H9 (cell line): ENCODE measurements at regions not wholly inside any gene's neighbourhood (a gene's known extent, or its start where the extent isn't known, plus 50 kb on each side); places are given as distances from the start of the nearest gene placed in this dataset.

Experiments used
- DNase-seq: peaks from one replicate; pipeline ENCODE4 v3.0.0-alpha.2; 2017
- H2AFZ ChIP-seq: one replicate; pipeline ENCODE4 v1.6.1; 2013; ENCODE audit warnings: mild to moderate bottlenecking, low read length, control low read depth, moderate library complexity
- H2AK5ac ChIP-seq: 2 replicates; pipeline ENCODE4 v1.6.1; 2013; ENCODE audit warnings: low read length, control low read depth, mixed read lengths; ENCODE audit not compliant: insufficient read length
- H2BK120ac ChIP-seq: one replicate; pipeline ENCODE4 v1.6.1; 2013; ENCODE audit warnings: low read depth, mild to moderate bottlenecking, low read length, control low read depth, inconsistent platforms; ENCODE audit not compliant: poor library complexity, severe bottlenecking
- H2BK12ac ChIP-seq: 2 replicates; pipeline ENCODE4 v1.6.1; 2013; ENCODE audit warnings: low read length, control low read depth, mixed read lengths, low read depth; ENCODE audit not compliant: insufficient read length
- H2BK15ac ChIP-seq: 2 replicates; pipeline ENCODE4 v1.6.1; 2013; ENCODE audit warnings: low read depth, low read length, control low read depth
- H2BK20ac ChIP-seq: one replicate; pipeline ENCODE4 v1.6.1; 2013; ENCODE audit warnings: low read depth, mild to moderate bottlenecking, low read length, control low read depth, inconsistent platforms; ENCODE audit not compliant: poor library complexity, severe bottlenecking
- H2BK5ac ChIP-seq: 2 replicates; pipeline ENCODE4 v1.6.1; 2013; ENCODE audit warnings: low read length, control low read depth, mixed read lengths; ENCODE audit not compliant: insufficient read length
- H3K14ac ChIP-seq: 2 replicates; pipeline ENCODE4 v1.6.1; 2013; ENCODE audit warnings: low read length, control low read depth; ENCODE audit not compliant: insufficient read depth
- H3K18ac ChIP-seq: 2 replicates; pipeline ENCODE4 v1.6.1; 2013; ENCODE audit warnings: low read depth, mild to moderate bottlenecking, mixed read lengths, low read length, control low read depth; ENCODE audit not compliant: insufficient read length
- H3K23ac ChIP-seq: 2 replicates; pipeline ENCODE4 v1.6.1; 2013; ENCODE audit warnings: low read length, control low read depth, mixed read lengths, low read depth; ENCODE audit not compliant: insufficient read length
- H3K23me2 ChIP-seq: 2 replicates; pipeline ENCODE4 v1.6.1; 2013; ENCODE audit warnings: low read depth, mild to moderate bottlenecking, mixed read lengths, low read length, control low read depth; ENCODE audit not compliant: insufficient read length, poor library complexity, severe bottlenecking
- H3K27ac ChIP-seq: 2 replicates; pipeline ENCODE4 v1.5.1; 2013; ENCODE audit warnings: low read length, control low read depth, mixed read lengths, low read depth; ENCODE audit not compliant: insufficient read length
- H3K27me3 ChIP-seq: 2 replicates; pipeline ENCODE4 v1.6.1; 2013; ENCODE audit warnings: low read length, control low read depth, inconsistent platforms; ENCODE audit not compliant: insufficient read depth
- H3K4ac ChIP-seq: 2 replicates; pipeline ENCODE4 v1.6.1; 2013; ENCODE audit warnings: low read depth, mild to moderate bottlenecking, control low read depth, inconsistent platforms, low read length, moderate library complexity
- H3K4me1 ChIP-seq: 2 replicates; pipeline ENCODE4 v1.6.1; 2013; ENCODE audit warnings: low read length, control low read depth, inconsistent platforms; ENCODE audit not compliant: insufficient read depth
- H3K4me2 ChIP-seq: 2 replicates; pipeline ENCODE4 v1.6.1; 2013; ENCODE audit warnings: low read length, control low read depth, mixed read lengths; ENCODE audit not compliant: insufficient read length, insufficient read depth
- H3K56ac ChIP-seq: 2 replicates; pipeline ENCODE4 v1.6.1; 2013; ENCODE audit warnings: low read depth, mild to moderate bottlenecking, mixed read lengths, low read length, control low read depth; ENCODE audit not compliant: insufficient read length
- H3K79me1 ChIP-seq: 2 replicates; pipeline ENCODE4 v1.6.1; 2013; ENCODE audit warnings: low read depth, mild to moderate bottlenecking, moderate library complexity, low read length, control low read depth, inconsistent platforms; ENCODE audit not compliant: insufficient read depth, poor library complexity, severe bottlenecking
- H3K79me2 ChIP-seq: 2 replicates; pipeline ENCODE4 v1.6.1; 2013; ENCODE audit warnings: low read length, control low read depth, inconsistent platforms; ENCODE audit not compliant: insufficient read depth
- H3K9ac ChIP-seq: 2 replicates; pipeline ENCODE4 v1.6.1; 2013; ENCODE audit warnings: low read length, control low read depth, mixed read lengths; ENCODE audit not compliant: insufficient read length; ENCODE audit errors: extremely low read depth
- H3K9me3 ChIP-seq: one replicate; pipeline ENCODE4 v1.6.1; 2013; ENCODE audit warnings: low read depth, low read length, inconsistent platforms; ENCODE audit not compliant: control insufficient read depth
- H3T11ph ChIP-seq: one replicate; pipeline ENCODE4 v1.6.1; 2013; ENCODE audit warnings: mild to moderate bottlenecking, low read length, control low read depth, inconsistent platforms
- H4K20me1 ChIP-seq: one replicate; pipeline ENCODE4 v1.6.1; 2013; ENCODE audit not compliant: control insufficient read depth, insufficient read length, insufficient read depth
- H4K5ac ChIP-seq: 2 replicates; pipeline ENCODE4 v1.6.1; 2013; ENCODE audit warnings: low read depth, mild to moderate bottlenecking, mixed read lengths, low read length, control low read depth; ENCODE audit not compliant: insufficient read length
- H4K8ac ChIP-seq: replicated peaks from 2 replicates; pipeline ENCODE4 v1.6.1; 2013; ENCODE audit warnings: low read length, control low read depth, mixed read lengths, low read depth; ENCODE audit not compliant: insufficient read length
- H4K91ac ChIP-seq: 2 replicates; pipeline ENCODE4 v1.6.1; 2013; ENCODE audit warnings: low read depth, mild to moderate bottlenecking, moderate library complexity, mixed read lengths, low read length, control low read depth; ENCODE audit not compliant: insufficient read length
- H3K27ac Mint-ChIP-seq, 3 experiments: 2 replicates in 2 of 3; 3 replicates in 1 of 3; pipeline ENCODE4 v1.8.0; 2020 to 2021; ENCODE audit warnings: mixed read lengths in 3 of 3, mild to moderate bottlenecking in 1 of 3, moderate library complexity in 1 of 3
- H3K27me3 Mint-ChIP-seq: 2 replicates; pipeline ENCODE4 v1.8.0; 2021; ENCODE audit warnings: low read depth, mild to moderate bottlenecking, moderate library complexity, mixed read lengths
- H3K36me3 Mint-ChIP-seq, 3 experiments: 2 replicates in 2 of 3; 3 replicates in 1 of 3; pipeline ENCODE4 v1.8.0; 2020 to 2021; ENCODE audit warnings: low read depth in 3 of 3, mixed read lengths in 3 of 3; ENCODE audit not compliant: insufficient read depth in 1 of 3
- H3K4me1 Mint-ChIP-seq, 2 experiments: 2 replicates each; pipeline ENCODE4 v1.8.0; 2020; ENCODE audit warnings: mixed read lengths in 2 of 2
- H3K4me3 Mint-ChIP-seq, 2 experiments: 2 replicates in 1 of 2; 3 replicates in 1 of 2; pipeline ENCODE4 v1.8.0; 2020 to 2021; ENCODE audit warnings: mild to moderate bottlenecking in 2 of 2, mixed read lengths in 2 of 2, moderate library complexity in 1 of 2
- H3K9me3 Mint-ChIP-seq, 2 experiments: 2 replicates in 1 of 2; 3 replicates in 1 of 2; pipeline ENCODE4 v1.8.0; 2020; ENCODE audit warnings: mild to moderate bottlenecking in 2 of 2, mixed read lengths in 2 of 2, moderate library complexity in 1 of 2
- WGBS: extraction: QIAGEN DNeasy Blood & Tissue Kit; methylation state at CpG from one replicate; pipeline ENCODE4 v1.1.7; 2013; ENCODE audit warnings: missing lambda C conversion rate, low lambda C conversion rate, mixed read lengths; ENCODE audit not compliant: insufficient read length; ENCODE audit errors: extremely low coverage; 5-methylcytosine and 5-hydroxymethylcytosine counted together
- TF ChIP-seq, protein P1 (sequence below): fragments of 200-600 bp; sonication (generic); conservative IDR thresholded peaks from 3 replicates; pipeline ENCODE4 v1.8.0; 2021; ENCODE audit warnings: antibody characterized with exemption, mild to moderate bottlenecking

DNA sequence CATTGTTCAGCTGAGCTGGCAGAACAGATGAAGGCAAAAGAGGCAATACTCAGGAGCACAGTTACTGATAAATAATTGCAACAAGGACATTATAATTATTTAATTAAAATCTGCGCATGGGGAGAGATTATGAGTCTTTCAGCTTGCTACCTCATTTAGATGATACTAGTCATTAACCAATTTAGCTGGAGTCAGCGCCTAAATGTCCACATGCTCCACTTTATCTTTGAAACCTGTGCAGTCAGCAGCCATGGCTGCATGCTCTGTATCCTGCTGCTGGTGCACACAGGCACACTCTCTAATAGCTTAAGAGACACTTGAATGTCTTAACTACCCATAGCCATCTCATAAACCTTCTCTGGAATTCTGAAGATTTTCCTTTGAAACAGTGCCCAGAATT lies 196.8 kb downstream of the PPP1R3A start:
- H3K79me2 ChIP-seq, result no peaks in the 10 kb centered on the region
- no peaks in the 10 kb centered on the region for H3K36me3 Mint-ChIP-seq
- no peak overlapping the region for H3K27ac ChIP-seq
- H3T11ph ChIP-seq, result no peak overlapping the region
- H3K18ac ChIP-seq, result no peak overlapping the region
- no peaks in the 10 kb centered on the region for H3K9me3 Mint-ChIP-seq
- no peak overlapping the region for H2BK20ac ChIP-seq
- no peak for DNase-seq
- H3K79me1 ChIP-seq, result no peaks in the 10 kb centered on the region
- no peak overlapping the region for H2AK5ac ChIP-seq
- H3K4me3 Mint-ChIP-seq, result no peak overlapping the region
- H3K4me1 Mint-ChIP-seq, result no peaks in the 10 kb centered on the region
- no peak overlapping the region for H3K23ac ChIP-seq
- H3K4me2 ChIP-seq, result no peak overlapping the region
- no peak overlapping the region for H2BK12ac ChIP-seq
- H4K8ac ChIP-seq, result no peak overlapping the region
- H2BK120ac ChIP-seq, result no peak overlapping the region
- H3K23me2 ChIP-seq, result no peaks in the 10 kb centered on the region
- no peaks in the 10 kb centered on the region for H3K9me3 ChIP-seq
- no peak overlapping the region for H3K14ac ChIP-seq
- H4K91ac ChIP-seq, result no peak overlapping the region
- H3K27me3 ChIP-seq, result no peaks in the 10 kb centered on the region
- no peaks in the 10 kb centered on the region; the same call in 1 of the 2 replicates for H3K27me3 Mint-ChIP-seq
- H4K20me1 ChIP-seq, result no peaks in the 10 kb centered on the region
- H3K56ac ChIP-seq, result no peak overlapping the region
- no peak overlapping the region for H2BK15ac ChIP-seq
- WGBS, result no CpG with 5 or more reads among the region's 2 CpGs
- no peak overlapping the region for H2BK5ac ChIP-seq
- H2AFZ ChIP-seq, result no peak overlapping the region
- H3K4me1 ChIP-seq, result no peaks in the 10 kb centered on the region
- H3K4ac ChIP-seq, result no peak overlapping the region
- TF ChIP-seq, protein P1, sequence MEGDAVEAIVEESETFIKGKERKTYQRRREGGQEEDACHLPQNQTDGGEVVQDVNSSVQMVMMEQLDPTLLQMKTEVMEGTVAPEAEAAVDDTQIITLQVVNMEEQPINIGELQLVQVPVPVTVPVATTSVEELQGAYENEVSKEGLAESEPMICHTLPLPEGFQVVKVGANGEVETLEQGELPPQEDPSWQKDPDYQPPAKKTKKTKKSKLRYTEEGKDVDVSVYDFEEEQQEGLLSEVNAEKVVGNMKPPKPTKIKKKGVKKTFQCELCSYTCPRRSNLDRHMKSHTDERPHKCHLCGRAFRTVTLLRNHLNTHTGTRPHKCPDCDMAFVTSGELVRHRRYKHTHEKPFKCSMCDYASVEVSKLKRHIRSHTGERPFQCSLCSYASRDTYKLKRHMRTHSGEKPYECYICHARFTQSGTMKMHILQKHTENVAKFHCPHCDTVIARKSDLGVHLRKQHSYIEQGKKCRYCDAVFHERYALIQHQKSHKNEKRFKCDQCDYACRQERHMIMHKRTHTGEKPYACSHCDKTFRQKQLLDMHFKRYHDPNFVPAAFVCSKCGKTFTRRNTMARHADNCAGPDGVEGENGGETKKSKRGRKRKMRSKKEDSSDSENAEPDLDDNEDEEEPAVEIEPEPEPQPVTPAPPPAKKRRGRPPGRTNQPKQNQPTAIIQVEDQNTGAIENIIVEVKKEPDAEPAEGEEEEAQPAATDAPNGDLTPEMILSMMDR, result no peak
- H3K9ac ChIP-seq, result no peak overlapping the region
- H4K5ac ChIP-seq, result no peak overlapping the region
- no peak overlapping the region for H3K27ac Mint-ChIP-seq
